NCI-H2029 treated with DMSO at 0.1 percent for 48 hours (cell line): ENCODE measurements at regions not wholly inside any gene's neighbourhood (a gene's known extent, or its start where the extent isn't known, plus 50 kb on each side); places are given as distances from the start of the nearest gene placed in this dataset.
"Not testable (repeated sequence)": the region's sequence is repeated elsewhere in the genome, so short reads cannot be mapped to it uniquely, and the experiment has no call there.

Source experiments
- DNase-seq: peaks from one replicate; lab custom pipeline; 2025; lab: John Stamatoyannopoulos, UW

DNA sequence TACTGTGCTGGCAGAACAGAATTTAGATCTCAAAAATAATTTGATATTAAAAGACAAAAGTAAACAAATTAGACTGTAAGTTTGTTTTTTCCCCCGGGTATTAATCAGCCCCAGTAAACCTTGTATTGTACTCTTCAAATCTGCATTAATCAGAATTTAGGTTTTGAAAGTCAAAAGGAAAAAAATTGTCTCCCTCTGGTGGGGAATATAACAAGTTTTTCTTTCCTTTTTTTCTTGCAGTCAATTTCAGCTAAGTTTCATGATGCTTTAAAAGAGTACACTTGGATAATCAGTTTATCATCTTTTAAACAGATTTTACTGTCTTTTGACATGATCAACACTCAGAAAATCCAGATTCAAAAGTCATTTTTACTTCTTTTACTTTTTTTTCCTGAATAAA, 134.5 kb upstream of the PKN2 start:
- DNase-seq: no peak

DNA sequence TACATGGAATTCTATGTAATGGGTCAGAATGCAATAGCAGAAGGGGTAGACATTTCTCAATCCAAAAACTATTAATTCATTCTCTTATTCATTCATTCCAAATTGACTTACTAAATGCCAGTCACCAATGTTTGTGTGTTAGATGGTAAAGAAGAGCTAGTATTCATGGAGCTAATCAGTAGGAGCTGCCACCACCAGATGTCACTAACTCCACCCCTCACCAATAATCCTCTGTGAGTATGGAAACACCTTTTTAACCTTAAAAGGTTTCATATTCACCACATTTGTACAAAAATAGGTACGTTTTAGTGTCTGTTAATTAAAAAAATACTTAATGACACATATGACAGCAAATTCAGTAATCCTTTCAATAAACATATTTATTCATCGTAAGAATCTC, 131.8 kb upstream of the PKN2 start:
- no peak for DNase-seq

- no peak for DNase-seq
Measured at GRCh38 chr1:88557014-88557413, 127.1 kb upstream of the PKN2 start.

GRCh38 chr1:88560621-88561020, 123.5 kb upstream of the PKN2 start:
- no peak for DNase-seq

- DNase-seq: no peak
Measured at GRCh38 chr1:88562991-88563390, 121.1 kb upstream of the PKN2 start.

GRCh38 chr1:88566615-88567387, 117.3 kb upstream of the PKN2 start:
- DNase-seq: no peak

DNA sequence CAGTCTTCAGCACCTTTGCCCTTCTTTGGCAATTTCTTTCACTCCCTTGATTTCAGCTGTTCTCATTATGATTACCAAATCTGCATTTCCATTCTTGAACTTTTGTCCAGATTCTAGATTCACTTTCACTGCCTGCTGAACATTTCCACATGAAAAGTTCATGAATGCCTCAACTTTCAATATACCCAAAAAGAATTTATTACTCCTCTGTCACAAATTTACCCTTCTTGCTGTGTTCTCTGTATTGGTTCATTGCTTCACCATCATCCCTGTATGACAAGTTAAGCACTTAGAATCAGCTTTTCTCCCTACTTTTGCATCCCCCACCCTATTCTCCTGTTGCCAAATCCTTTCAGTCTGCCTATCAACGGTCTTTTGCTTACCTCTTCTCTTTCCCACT, 112.6 kb upstream of the PKN2 start:
- DNase-seq: no peak

DNA sequence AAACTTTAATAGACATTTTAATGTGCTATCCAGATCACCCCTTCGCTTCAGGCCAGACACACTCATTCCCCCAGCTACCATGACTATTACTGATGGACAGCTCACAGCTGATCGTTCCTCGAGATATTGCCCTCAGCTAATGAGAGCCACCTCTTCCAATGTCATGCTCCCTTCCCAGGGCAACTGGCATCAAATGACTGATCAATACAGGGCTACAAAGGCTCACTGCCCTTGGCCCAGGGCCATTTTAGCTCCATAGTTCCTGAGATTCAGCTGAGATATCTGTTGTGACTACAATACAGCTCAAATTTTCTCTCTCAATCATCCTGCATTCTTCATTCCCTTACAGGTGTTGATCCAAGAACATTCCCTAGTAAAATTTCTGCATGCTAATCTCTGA, 104.5 kb upstream of the PKN2 start:
- DNase-seq: no peak

GRCh38 chr1:88581703-88582102, 102.4 kb upstream of the PKN2 start:
- DNase-seq: no peak

GRCh38 chr1:88593358-88593757, 90.7 kb upstream of the PKN2 start:
- no peak for DNase-seq

DNA sequence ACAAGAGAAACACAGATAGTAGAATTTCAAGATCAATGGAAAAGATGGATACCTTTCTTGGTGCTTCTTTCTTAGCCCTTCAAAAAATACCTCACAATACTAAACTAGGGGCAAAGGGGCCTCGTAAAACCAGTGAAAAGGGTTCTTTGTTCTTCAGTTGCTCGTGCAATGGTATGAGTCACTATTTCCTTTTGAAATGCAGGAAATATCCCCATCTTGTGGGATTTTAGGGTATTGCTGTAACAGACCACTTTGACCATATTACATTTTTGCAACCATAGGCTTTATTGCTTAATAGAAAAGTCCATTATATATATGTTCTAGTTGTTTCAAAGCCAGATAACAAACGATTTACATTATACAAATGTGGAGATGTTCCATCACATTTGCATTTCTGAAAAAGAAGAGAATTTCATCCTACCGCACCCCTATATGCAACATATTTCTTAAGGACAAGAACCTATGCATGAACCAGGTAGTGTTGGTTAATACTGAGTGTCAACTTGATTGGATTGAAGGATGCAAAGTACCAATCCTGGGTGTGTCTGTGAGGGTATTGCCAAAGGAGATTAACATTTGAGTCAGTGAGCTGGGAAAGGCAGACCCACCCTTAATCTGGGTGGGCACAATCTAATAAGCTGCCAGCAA, 88.6 kb upstream of the PKN2 start:
- no peak for DNase-seq

DNA sequence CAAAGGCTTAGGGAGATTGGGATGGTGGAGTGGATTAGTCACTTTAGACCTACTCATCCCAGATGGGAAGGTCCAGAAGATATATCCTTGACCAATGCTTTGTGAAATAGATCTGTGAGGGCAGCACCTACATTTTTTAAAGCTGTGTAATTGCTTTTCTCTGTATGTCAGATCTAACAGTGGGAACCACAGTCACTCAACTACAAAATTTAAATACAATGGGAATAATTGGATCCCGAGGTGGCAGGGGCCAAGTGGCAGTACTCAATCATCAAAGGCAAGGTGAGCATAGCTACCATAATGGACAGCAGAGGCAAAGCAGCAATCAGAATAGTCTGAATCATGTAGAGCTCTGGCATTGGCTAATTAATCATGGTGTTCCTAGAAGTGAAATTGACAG, 86.1 kb upstream of the PKN2 start:
- DNase-seq: not testable (repeated sequence)

GRCh38 chr1:88608139-88608943, 75.7 kb upstream of the PKN2 start:
- no peak for DNase-seq

GRCh38 chr1:88609051-88609450, 75.0 kb upstream of the PKN2 start:
- no peak for DNase-seq

GRCh38 chr1:88610687-88611086, 73.4 kb upstream of the PKN2 start:
- DNase-seq: no peak

DNA sequence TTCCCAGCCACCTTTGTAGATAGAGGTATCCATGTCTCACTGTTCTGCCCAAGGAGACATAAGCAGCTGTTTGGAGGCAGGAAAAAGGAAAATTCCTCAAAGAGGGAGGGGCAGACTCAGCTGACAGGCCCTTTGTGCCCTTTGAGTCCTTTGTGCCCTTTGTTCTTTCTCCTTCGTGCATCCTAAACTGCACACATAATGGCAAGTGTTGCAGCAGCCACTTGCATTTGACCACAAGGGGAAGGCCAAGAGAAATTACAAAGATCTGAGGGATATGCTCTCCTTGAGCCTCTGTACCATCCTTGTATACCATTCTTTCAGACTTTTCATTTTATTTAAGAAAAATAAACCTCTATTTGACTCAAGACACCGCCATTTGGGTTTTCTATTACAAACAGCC, 71.8 kb upstream of the PKN2 start:
- DNase-seq: no peak

DNA sequence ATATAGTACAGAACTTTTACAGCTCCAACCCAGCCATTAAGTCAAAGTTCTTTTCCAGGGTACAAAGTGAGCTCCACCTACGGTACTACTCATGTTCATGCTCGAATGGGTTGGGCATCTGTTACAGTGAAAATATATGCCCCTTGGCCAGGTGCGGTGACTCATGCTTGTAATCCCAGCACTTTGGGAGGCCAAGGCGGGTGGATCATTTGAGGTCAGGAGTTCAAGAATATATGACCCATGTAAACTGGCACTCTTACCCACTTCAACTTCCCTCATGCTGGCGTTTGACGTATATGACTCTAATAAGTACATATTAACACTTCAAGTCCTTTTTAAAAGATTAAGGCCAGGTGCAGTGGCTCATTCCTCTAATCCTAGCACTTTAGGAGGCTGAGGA, 71.3 kb upstream of the PKN2 start:
- DNase-seq: no peak

DNA sequence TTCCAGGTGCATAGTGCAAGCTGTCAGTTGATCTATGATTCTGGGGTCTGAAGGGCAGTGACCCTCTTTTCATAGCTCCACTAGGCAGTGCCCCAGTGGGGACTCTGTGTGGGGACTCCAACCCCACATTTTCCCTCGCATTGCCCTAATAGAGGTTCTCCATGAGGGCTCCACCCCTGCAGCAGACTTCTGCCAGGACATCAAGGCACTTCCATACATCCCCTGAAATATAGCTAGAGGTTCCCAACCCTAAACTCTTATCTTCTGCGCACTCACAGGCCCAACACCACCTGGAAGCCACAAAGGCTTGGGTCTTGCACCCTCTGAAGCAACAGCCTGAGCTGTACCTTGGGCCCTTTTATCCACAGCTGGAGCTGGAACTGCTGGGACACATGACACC, 65.7 kb upstream of the PKN2 start:
- no peak for DNase-seq

DNA sequence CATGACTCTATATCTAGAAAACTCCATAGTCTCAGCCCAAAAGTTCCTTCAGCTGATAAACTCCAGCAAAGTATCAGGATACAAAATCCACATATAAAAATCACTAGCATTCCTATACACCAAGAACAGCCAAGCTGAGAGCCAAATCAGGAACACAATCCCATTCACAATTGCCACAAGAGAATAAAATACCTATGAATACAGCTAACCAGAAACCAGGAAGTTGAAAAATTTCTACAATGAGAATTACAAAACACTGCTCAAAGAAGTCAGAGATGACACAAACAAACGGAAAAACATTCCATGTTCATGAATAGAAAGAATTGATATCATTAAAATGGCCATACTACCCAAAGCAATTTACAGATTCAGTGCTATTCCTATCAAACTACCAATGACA, 61.0 kb upstream of the PKN2 start:
- DNase-seq: not testable (repeated sequence)
